Chondrocyte (in vitro differentiated cells): ENCODE measurements at regions not wholly inside any gene's neighbourhood (a gene's known extent, or its start where the extent isn't known, plus 50 kb on each side); places are given as distances from the start of the nearest gene placed in this dataset.

ENCODE experiments used
- DNase-seq: peaks from one replicate; pipeline ENCODE4 v3.0.0; 2021; ENCODE audit warnings: mixed read lengths, low spot score
- H3K27ac Mint-ChIP-seq: one replicate; pipeline ENCODE4 v1.8.0; 2021; ENCODE audit warnings: mild to moderate bottlenecking, moderate library complexity, mixed read lengths; ENCODE audit not compliant: unreplicated experiment
- H3K27me3 Mint-ChIP-seq: 2 replicates; pipeline ENCODE4 v1.8.0; 2021; ENCODE audit warnings: low read depth, mixed read lengths
- H3K36me3 Mint-ChIP-seq: 2 replicates; pipeline ENCODE4 v1.8.0; 2021; ENCODE audit warnings: low read depth, mixed read lengths
- H3K4me1 Mint-ChIP-seq: 2 replicates; pipeline ENCODE4 v1.8.0; 2021; ENCODE audit warnings: low read depth, mild to moderate bottlenecking, mixed read lengths
- H3K4me3 Mint-ChIP-seq: one replicate; pipeline ENCODE4 v1.8.0; 2021; ENCODE audit warnings: mild to moderate bottlenecking, moderate library complexity, mixed read lengths; ENCODE audit not compliant: unreplicated experiment
- H3K9me3 Mint-ChIP-seq: 2 replicates; pipeline ENCODE4 v1.8.0; 2021; ENCODE audit warnings: low read depth, mixed read lengths
- TF ChIP-seq, protein P1 (sequence below): fragments of 200-600 bp; sonication (generic); IDR thresholded peaks from 2 replicates; pipeline ENCODE4 v1.5.0; 2021; ENCODE audit warnings: antibody characterized with exemption, mild to moderate bottlenecking, moderate library complexity

DNA sequence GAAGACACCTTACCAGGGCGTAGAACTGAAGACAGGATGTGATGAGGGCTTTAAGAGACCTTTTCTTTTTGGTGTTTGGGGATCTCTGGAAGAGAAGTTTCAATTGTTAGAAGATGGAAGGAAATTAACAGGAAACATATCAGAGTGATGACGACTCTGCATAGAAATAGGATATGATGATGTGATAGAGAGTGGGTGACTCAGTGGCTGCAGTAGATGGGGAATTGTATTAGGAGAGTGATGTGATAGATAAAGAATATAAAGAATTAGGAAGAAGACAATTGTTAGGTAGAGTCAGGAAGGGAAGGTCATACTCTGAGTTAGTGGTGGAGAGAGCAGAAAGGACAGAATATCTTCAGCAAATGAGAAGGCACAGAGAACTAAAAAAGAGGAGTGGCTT, 593.9 kb downstream of the NYAP2 start:
- no peak for DNase-seq
- peaks cover 16% of the 10 kb centered on the region for H3K4me1 Mint-ChIP-seq
- H3K27me3 Mint-ChIP-seq, result no peaks in the 10 kb centered on the region
- TF ChIP-seq, protein P1, sequence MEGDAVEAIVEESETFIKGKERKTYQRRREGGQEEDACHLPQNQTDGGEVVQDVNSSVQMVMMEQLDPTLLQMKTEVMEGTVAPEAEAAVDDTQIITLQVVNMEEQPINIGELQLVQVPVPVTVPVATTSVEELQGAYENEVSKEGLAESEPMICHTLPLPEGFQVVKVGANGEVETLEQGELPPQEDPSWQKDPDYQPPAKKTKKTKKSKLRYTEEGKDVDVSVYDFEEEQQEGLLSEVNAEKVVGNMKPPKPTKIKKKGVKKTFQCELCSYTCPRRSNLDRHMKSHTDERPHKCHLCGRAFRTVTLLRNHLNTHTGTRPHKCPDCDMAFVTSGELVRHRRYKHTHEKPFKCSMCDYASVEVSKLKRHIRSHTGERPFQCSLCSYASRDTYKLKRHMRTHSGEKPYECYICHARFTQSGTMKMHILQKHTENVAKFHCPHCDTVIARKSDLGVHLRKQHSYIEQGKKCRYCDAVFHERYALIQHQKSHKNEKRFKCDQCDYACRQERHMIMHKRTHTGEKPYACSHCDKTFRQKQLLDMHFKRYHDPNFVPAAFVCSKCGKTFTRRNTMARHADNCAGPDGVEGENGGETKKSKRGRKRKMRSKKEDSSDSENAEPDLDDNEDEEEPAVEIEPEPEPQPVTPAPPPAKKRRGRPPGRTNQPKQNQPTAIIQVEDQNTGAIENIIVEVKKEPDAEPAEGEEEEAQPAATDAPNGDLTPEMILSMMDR, result no peak
- H3K27ac Mint-ChIP-seq, result no peak overlapping the region
- H3K9me3 Mint-ChIP-seq, result peaks cover 2% of the 10 kb centered on the region
- H3K36me3 Mint-ChIP-seq, result no peaks in the 10 kb centered on the region
- no peak overlapping the region for H3K4me3 Mint-ChIP-seq

DNA sequence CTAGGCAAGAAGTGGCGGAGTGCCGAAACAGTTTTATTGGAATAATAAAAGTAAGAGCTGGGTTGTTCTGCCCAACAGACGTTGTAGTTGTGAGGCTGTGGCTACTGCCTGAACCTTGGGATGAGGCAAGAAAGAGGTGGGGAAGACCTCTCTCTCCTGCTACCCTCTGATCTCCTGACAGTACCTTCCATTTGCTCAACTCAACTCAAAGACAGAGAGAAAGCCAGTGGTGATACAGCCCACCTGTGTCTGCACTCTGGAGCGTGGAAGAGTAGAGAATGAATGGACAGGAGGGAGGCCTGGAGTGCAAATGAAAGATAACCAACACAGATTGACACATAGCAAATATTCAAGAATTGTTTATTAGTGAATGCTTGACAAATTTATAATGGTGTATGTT, 590.3 kb downstream of the NYAP2 start:
- Mint-ChIP-seq H3K27me3 (no peaks in the 10 kb centered on the region), H3K9me3 (no peaks in the 10 kb centered on the region), H3K4me1 (peaks cover 5% of the 10 kb centered on the region), H3K36me3 (no peaks in the 10 kb centered on the region), H3K27ac (no peak overlapping the region), H3K4me3 (no peak overlapping the region)
- DNase-seq, result no peak
- TF ChIP-seq, protein P1, result no peak

DNA sequence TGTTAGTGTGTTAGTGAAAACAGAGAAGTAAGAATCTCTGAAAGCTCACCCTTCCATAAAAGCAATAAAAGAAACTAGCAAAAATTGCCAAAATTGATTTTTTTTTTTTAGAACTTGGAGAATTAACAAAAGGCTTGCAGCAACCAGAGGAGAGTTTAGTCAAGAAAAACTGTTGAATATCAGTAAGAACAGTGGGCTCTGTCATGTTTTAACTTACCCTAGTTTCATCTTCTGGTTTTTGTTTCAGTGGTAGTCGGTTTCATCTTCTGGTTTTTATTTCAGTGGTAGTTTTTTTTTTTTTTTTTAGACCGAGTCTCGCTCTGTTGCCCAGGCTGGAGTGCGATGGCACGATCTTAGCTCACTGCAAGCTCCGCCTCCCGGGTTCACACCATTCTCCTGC, 580.9 kb downstream of the NYAP2 start:
- TF ChIP-seq, protein P1, result no peak
- peaks cover 16% of the 10 kb centered on the region for H3K9me3 Mint-ChIP-seq
- no peaks in the 10 kb centered on the region for H3K36me3 Mint-ChIP-seq
- no peak for DNase-seq
- no peak overlapping the region for H3K27ac Mint-ChIP-seq
- H3K4me3 Mint-ChIP-seq, result no peak overlapping the region
- H3K27me3 Mint-ChIP-seq, result no peaks in the 10 kb centered on the region
- no peaks in the 10 kb centered on the region for H3K4me1 Mint-ChIP-seq

DNA sequence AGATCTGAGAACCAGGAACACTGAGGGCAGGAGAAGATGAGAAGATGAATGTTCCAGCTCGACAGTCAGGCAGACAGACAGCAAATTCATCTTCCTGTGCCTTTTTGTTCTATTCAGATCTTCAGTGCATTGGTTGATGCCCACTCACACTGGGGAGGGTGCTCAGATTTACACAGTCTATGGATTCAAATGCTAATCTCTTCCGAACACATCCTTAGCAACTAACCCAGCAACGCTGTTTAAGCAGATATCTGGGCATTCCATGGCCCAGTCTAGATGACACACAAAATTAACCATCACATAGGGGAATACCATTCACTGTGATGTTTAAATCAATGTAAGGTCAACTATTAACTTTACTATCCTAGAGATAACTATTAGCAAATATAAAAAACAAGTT, 571.9 kb downstream of the NYAP2 start:
- no peak for DNase-seq
- Mint-ChIP-seq H3K27me3 (no peaks in the 10 kb centered on the region), H3K36me3 (peaks cover 7% of the 10 kb centered on the region), H3K4me3 (no peak overlapping the region), H3K4me1 (no peaks in the 10 kb centered on the region), H3K27ac (no peak overlapping the region), H3K9me3 (peaks cover 17% of the 10 kb centered on the region)
- TF ChIP-seq, protein P1, result no peak

DNA sequence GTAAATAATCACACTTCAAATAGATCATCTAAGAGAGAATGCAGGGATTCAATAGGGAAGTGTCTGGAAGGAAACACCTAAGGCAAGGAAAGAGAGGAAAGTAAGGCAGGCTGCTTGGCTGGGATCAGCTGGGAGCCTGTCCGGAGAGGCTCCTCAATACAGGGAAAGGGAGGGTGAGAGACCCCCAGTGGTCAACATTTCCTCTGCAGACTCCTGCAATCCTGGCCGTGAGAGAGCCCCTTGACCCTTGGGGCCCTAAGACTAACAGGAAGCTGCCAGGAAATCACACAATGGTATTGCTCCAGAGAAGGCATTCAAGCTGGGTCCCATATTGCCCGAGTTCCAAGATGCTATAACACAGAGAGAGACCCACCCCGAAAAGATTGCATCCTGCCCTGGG, 549.4 kb downstream of the NYAP2 start:
- H3K36me3 Mint-ChIP-seq, result peaks cover 8% of the 10 kb centered on the region

More for the DNA sequence above, 549.4 kb downstream of the NYAP2 start:
- TF ChIP-seq, protein P1, result no peak
- H3K4me1 Mint-ChIP-seq, result no peaks in the 10 kb centered on the region
- H3K27me3 Mint-ChIP-seq, result no peaks in the 10 kb centered on the region
- DNase-seq, result no peak
- no peak overlapping the region for H3K4me3 Mint-ChIP-seq
- H3K27ac Mint-ChIP-seq, result no peak overlapping the region
- H3K9me3 Mint-ChIP-seq, result peaks cover 25% of the 10 kb centered on the region
